ENCODE measurements at regions not wholly inside any gene's neighbourhood (a gene's known extent, or its start where the extent isn't known, plus 50 kb on each side); places are given as distances from the start of the nearest gene placed in this dataset.

DNA sequence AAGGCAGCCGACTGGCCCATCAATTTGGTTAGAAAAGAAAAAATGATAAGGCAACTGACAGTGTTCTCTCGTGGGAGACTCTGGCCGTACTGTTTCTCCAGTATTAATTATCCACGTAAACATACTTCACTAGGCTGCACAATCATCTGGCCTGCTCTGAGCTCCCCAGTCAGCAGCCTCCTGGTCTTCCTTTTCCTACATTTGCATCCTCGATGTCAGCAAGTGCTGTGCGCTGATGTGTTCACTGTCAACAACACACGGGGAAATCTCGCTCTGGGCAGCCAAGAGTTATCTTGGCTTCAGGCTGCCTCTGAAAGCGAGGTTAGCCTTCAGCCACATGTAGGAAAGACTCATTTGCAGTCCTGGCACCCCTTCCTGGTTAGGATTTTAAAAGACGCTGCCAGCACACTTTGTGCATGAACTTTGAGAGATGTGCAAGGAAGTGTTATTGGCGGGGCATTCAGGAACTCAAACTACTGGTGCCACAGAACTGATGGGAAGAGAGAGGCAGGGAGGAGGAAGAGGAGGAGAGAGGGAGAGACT, 460.5 kb upstream of the ARID1B start:
- no peak overlapping the region for H3K4me3 ChIP-seq (ENCODE audit: low read length)
- no peak for TF ChIP-seq ZNF274 (IDR thresholded peaks at IDR 0.05; ENCODE audit: low read depth, low read length)

DNA sequence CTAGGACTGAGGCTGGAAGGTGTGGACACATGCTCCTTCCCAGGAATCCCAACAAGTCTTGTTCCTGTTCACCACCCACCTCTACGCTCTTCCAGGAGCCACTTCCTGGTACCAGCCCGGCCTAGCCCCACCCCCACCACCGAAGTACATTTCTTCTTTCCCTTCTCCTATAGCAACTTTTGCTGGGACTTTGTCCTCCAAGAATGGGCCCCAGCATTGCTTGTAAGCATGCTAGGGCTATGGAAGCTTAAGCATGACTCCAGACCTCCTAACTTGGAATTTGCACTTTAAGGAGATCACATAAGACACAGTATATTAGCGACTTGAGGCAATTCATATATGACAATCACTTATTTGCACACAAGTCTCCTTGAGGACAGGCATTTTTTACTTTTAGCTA, 462.0 kb upstream of the ARID1B start:
- TF ChIP-seq ZNF274 (IDR thresholded peaks at IDR 0.05; ENCODE audit: low read depth, low read length), result no peak

DNA sequence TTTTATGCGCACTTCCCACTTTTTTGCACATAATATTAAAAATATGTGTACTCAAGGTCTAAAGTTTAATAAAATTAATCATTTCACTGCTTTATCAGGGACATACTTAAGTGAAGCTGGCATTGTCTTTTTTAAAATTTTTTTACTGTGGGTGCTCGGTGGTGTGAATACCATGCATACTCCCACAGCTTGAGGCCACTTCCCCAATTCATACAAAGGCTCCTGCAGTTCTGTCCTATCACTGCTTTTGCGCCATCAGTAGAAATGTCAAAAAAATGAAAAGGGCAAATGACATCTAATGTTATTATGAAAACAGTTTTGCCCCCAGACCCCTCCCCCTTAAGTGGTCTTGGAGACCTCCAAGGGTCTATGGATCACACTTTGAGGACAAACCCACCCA, 464.1 kb upstream of the ARID1B start:
- H3K4me3 ChIP-seq (ENCODE audit: low read length), result no peak overlapping the region
- no peak for TF ChIP-seq ZNF274 (IDR thresholded peaks at IDR 0.05; ENCODE audit: low read depth, low read length)

More for the DNA sequence above, 462.0 kb upstream of the ARID1B start:
- H3K4me3 ChIP-seq (ENCODE audit: low read length), result no peak overlapping the region

GRCh38 chr6:156311291-156311690, 465.9 kb upstream of the ARID1B start:
- no peak for TF ChIP-seq ZNF274 (IDR thresholded peaks at IDR 0.05; ENCODE audit: low read depth, low read length)

GRCh38 chr6:156310701-156311100, 466.5 kb upstream of the ARID1B start:
- H3K4me3 ChIP-seq (ENCODE audit: low read length), result no peak overlapping the region
- no peak for TF ChIP-seq ZNF274 (IDR thresholded peaks at IDR 0.05; ENCODE audit: low read depth, low read length)

More at GRCh38 chr6:156311291-156311690, 465.9 kb upstream of the ARID1B start:
- no peak overlapping the region for H3K4me3 ChIP-seq (ENCODE audit: low read length)

DNA sequence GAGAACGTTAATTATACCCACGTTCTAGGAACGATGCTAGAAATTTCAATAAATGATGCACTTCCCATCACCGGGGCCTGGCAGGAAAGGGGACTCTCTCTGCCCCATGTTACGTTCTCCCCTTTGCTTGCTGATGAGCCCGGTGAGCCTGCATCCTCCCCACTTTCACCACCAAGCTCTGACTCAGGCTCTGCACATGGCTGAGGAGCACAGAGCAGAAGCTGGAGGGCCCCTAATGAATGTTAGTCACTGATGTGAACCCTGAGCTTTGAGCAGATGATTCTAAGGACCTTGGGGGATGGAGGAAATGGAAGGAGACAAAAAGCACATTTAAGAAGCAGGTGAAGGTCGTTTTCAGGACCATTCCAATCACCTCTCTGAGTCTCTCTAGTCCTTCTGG, 468.2 kb upstream of the ARID1B start:
- TF ChIP-seq ZNF274 (IDR thresholded peaks at IDR 0.05; ENCODE audit: low read depth, low read length), result no peak

DNA sequence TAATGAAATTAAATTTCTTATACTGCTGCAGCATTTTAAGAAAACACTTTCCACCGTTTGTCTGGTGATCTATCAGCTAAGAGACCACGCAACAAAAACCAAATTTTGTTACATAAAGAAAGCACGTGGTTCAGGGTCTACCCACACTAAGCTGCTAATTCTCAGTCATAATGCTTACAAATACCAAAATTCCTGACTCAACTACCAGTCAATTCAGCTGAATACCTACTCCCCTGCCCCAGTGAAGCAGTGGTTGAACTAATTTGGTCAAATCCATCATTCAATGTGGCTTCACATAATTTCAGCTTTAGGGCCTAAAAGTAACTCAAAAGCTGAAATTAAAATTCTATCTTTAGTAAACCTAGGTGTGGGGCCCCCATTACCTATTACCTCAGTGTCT, 468.6 kb upstream of the ARID1B start:
- no peak for TF ChIP-seq ZNF274 (IDR thresholded peaks at IDR 0.05; ENCODE audit: low read depth, low read length)
- H3K4me3 ChIP-seq (ENCODE audit: low read length), result no peak overlapping the region

More for the DNA sequence above, 468.2 kb upstream of the ARID1B start:
- H3K4me3 ChIP-seq (ENCODE audit: low read length), result no peak overlapping the region

- no peak overlapping the region for H3K4me3 ChIP-seq (ENCODE audit: low read length)
- no peak for TF ChIP-seq ZNF274 (IDR thresholded peaks at IDR 0.05; ENCODE audit: low read depth, low read length)
Measured at GRCh38 chr6:156306531-156306930, 470.6 kb upstream of the ARID1B start.

DNA sequence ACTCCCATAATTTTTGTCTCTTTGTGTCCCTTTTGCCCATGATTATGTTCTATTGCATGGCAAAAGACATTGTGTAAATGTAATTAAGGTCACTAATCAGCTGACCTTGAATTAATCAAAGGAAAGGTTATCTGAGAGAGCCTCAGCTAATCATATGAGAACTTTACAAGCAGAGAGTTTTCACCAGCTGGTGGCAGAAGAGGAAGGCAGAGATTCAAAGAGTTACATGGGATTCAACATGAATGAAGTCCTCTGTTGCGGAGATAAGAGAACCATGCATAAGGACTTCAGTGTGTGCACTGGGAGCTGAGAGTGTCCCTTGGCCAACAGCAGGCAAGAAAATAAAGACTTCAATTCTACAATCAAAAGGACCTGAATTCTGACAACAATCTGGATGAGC, 494.1 kb upstream of the ARID1B start:
- TF ChIP-seq ZNF274 (IDR thresholded peaks at IDR 0.05; ENCODE audit: low read depth, low read length), result no peak
- no peak overlapping the region for H3K4me3 ChIP-seq (ENCODE audit: low read length)

- TF ChIP-seq ZNF274 (IDR thresholded peaks at IDR 0.05; ENCODE audit: low read depth, low read length), result no peak
- H3K4me3 ChIP-seq (ENCODE audit: low read length), result no peak overlapping the region
Measured at GRCh38 chr6:156282087-156282486, 495.1 kb upstream of the ARID1B start.

DNA sequence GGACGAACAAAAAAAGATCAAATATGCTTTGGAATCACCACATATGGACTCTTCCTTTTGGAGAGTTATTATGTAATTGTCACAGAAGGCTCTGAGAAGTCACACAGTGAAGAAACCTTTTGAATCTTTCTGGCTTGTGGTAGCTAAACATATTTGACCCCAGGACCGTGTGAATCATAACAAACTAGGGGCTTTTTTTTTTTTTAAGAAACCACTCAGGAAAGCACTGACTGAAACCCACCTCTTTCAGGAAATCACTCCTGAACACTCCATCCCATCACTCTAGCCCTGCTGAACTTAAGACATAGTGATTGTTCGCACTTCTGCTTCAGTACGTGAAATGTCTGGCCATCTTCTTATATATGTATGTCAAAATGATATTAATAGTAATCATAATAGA, 495.9 kb upstream of the ARID1B start:
- no peak for TF ChIP-seq ZNF274 (IDR thresholded peaks at IDR 0.05; ENCODE audit: low read depth, low read length)
- no peak overlapping the region for H3K4me3 ChIP-seq (ENCODE audit: low read length)

GRCh38 chr6:156280065-156280464, 497.1 kb upstream of the ARID1B start:
- no peak for TF ChIP-seq ZNF274 (IDR thresholded peaks at IDR 0.05; ENCODE audit: low read depth, low read length)
- peak overlapping the region; percentile 32; the same call in 1 of the 2 replicates for H3K4me3 ChIP-seq (ENCODE audit: low read length)

- peak overlapping the region; percentile 48; the same call in 1 of the 2 replicates for H3K4me3 ChIP-seq (ENCODE audit: low read length)
- no peak for TF ChIP-seq ZNF274 (IDR thresholded peaks at IDR 0.05; ENCODE audit: low read depth, low read length)
Measured at GRCh38 chr6:156279261-156279969, 497.8 kb upstream of the ARID1B start.

- H3K4me3 ChIP-seq (ENCODE audit: low read length), result no peak overlapping the region
- TF ChIP-seq ZNF274 (IDR thresholded peaks at IDR 0.05; ENCODE audit: low read depth, low read length), result no peak
Measured at GRCh38 chr6:156273065-156273711, 504.0 kb upstream of the ARID1B start.

- no peak for TF ChIP-seq ZNF274 (IDR thresholded peaks at IDR 0.05; ENCODE audit: low read depth, low read length)
- no peak overlapping the region for H3K4me3 ChIP-seq (ENCODE audit: low read length)
Measured at GRCh38 chr6:156269751-156270369, 507.3 kb upstream of the ARID1B start.
